DOHH2 (cell line): ENCODE measurements at regions not wholly inside any gene's neighbourhood (a gene's known extent, or its start where the extent isn't known, plus 50 kb on each side); places are given as distances from the start of the nearest gene placed in this dataset.

ENCODE experiments used
- H3F3A ChIP-seq: fragments of 200-600 bp; sonication (generic), shearing (Covaris generic); 2 replicates; pipeline ENCODE4 v1.6.0; 2016; ENCODE audit warnings: antibody characterized with exemption, mild to moderate bottlenecking; ENCODE audit not compliant: control insufficient read depth, insufficient read depth
- H3K27ac ChIP-seq: fragments of 200-600 bp; sonication (generic); 2 replicates; pipeline ENCODE4 v1.5.1; 2014; ENCODE audit warnings: low read depth, mild to moderate bottlenecking, low read length, moderate library complexity
- H3K27me3 ChIP-seq: fragments of 200-600 bp; sonication (generic); 2 replicates; pipeline ENCODE4 v1.6.1; 2014; ENCODE audit warnings: mild to moderate bottlenecking, low read length, mixed read lengths; ENCODE audit not compliant: control insufficient read depth
- H3K36me3 ChIP-seq: fragments of 200-600 bp; sonication (generic); 2 replicates; pipeline ENCODE4 v1.6.1; 2014; ENCODE audit warnings: mild to moderate bottlenecking, low read length, moderate library complexity, mixed read lengths; ENCODE audit not compliant: control insufficient read depth
- H3K4me1 ChIP-seq: fragments of 200-600 bp; sonication (generic); 2 replicates; pipeline ENCODE4 v1.6.1; 2014; ENCODE audit warnings: mild to moderate bottlenecking, low read length, mixed read lengths; ENCODE audit not compliant: control insufficient read depth
- H3K4me2 ChIP-seq: fragments of 200-600 bp; sonication (generic); 2 replicates; pipeline ENCODE4 v1.6.0; 2014; ENCODE audit warnings: mild to moderate bottlenecking, low read length, moderate library complexity
- H3K4me3 ChIP-seq: fragments of 200-600 bp; sonication (generic); 2 replicates; pipeline ENCODE4 v1.5.1; 2014; ENCODE audit warnings: mild to moderate bottlenecking, low read length, mixed read lengths
- H3K79me2 ChIP-seq: fragments of 200-600 bp; sonication (generic); 2 replicates; pipeline ENCODE4 v1.6.1; 2014; ENCODE audit warnings: mild to moderate bottlenecking, low read length, mixed read lengths; ENCODE audit not compliant: control insufficient read depth
- H3K9me2 ChIP-seq: fragments of 200-600 bp; sonication (generic); replicated peaks from 2 replicates; pipeline ENCODE4 v1.6.1; 2014; ENCODE audit warnings: mild to moderate bottlenecking, low read length, mixed read lengths; ENCODE audit not compliant: control insufficient read depth
- H3K9me3 ChIP-seq: fragments of 200-600 bp; sonication (generic); 2 replicates; pipeline ENCODE4 v1.6.1; 2014; ENCODE audit warnings: antibody characterized with exemption, low read length, mixed read lengths; ENCODE audit not compliant: control insufficient read depth, insufficient read depth
- H4K20me1 ChIP-seq: fragments of 200-600 bp; sonication (generic); 2 replicates; pipeline ENCODE4 v1.6.0; 2014; ENCODE audit warnings: low read depth, mild to moderate bottlenecking, antibody characterized with exemption, low read length, moderate library complexity; ENCODE audit not compliant: control insufficient read depth, insufficient read depth
- CTCF ChIP-seq: fragments of 200-600 bp; sonication (generic); IDR thresholded peaks from one replicate; pipeline ENCODE4 v1.5.1; 2014; ENCODE audit warnings: antibody characterized with exemption, mild to moderate bottlenecking, low read depth, low read length; ENCODE audit not compliant: poor library complexity, severe bottlenecking
- EZH2phosphoT487 ChIP-seq: fragments of 200-600 bp; sonication (generic); IDR thresholded peaks from 2 replicates; pipeline ENCODE4 v1.6.1; 2017; ENCODE audit warnings: borderline replicate concordance, mild to moderate bottlenecking, antibody characterized with exemption, low read length, moderate library complexity, mixed read lengths

- no peaks in the 10 kb centered on the region for H3F3A ChIP-seq
- TF ChIP-seq CTCF (no peak), EZH2phosphoT487 (no peak)
- H3K4me3 ChIP-seq, result no peak overlapping the region
- no peaks in the 10 kb centered on the region for H3K27me3 ChIP-seq
- H3K4me1 ChIP-seq, result no peaks in the 10 kb centered on the region
- H3K27ac ChIP-seq, result no peak overlapping the region
- H3K4me2 ChIP-seq, result no peak overlapping the region
- H3K9me2 ChIP-seq, result no peaks in the 10 kb centered on the region
- peaks cover 6% of the 10 kb centered on the region; the same call in 1 of the 2 replicates for H3K9me3 ChIP-seq
- no peaks in the 10 kb centered on the region for H3K36me3 ChIP-seq
- H3K79me2 ChIP-seq, result no peaks in the 10 kb centered on the region
- H4K20me1 ChIP-seq, result no peaks in the 10 kb centered on the region
These were observed 237.5 kb upstream of the SYT4 start for GRCh38 chr18:43514747-43515146.

GRCh38 chr18:43515481-43515880 is 238.2 kb upstream of the SYT4 start:
- TF ChIP-seq EZH2phosphoT487, result no peak
- H3K9me3 ChIP-seq, result peaks cover 6% of the 10 kb centered on the region; the same call in 1 of the 2 replicates

GRCh38 chr18:43524260-43524659 is 247.0 kb upstream of the SYT4 start:
- Histone ChIP-seq H3K9me2 (no peaks in the 10 kb centered on the region), H3K4me3 (no peak overlapping the region), H3K36me3 (no peaks in the 10 kb centered on the region), H3K4me2 (no peak overlapping the region), H3F3A (no peaks in the 10 kb centered on the region), H3K27ac (no peak overlapping the region), H3K79me2 (no peaks in the 10 kb centered on the region), H3K4me1 (no peaks in the 10 kb centered on the region), H3K9me3 (no peaks in the 10 kb centered on the region), H3K27me3 (no peaks in the 10 kb centered on the region), H4K20me1 (no peaks in the 10 kb centered on the region)
- TF ChIP-seq EZH2phosphoT487 (no peak), CTCF (no peak)

More at GRCh38 chr18:43515481-43515880, 238.2 kb upstream of the SYT4 start:
- Histone ChIP-seq H3K36me3 (no peaks in the 10 kb centered on the region), H3K4me1 (no peaks in the 10 kb centered on the region), H3K27me3 (no peaks in the 10 kb centered on the region), H3F3A (no peaks in the 10 kb centered on the region), H3K79me2 (no peaks in the 10 kb centered on the region), H3K27ac (no peak overlapping the region), H3K9me2 (no peaks in the 10 kb centered on the region), H4K20me1 (no peaks in the 10 kb centered on the region), H3K4me3 (no peak overlapping the region), H3K4me2 (no peak overlapping the region)

GRCh38 chr18:43525169-43525568 is 247.9 kb upstream of the SYT4 start:
- Histone ChIP-seq H3K9me3 (no peaks in the 10 kb centered on the region), H3K27me3 (no peaks in the 10 kb centered on the region), H3K4me2 (no peak overlapping the region), H3K4me3 (no peak overlapping the region), H3K9me2 (no peaks in the 10 kb centered on the region), H3K79me2 (no peaks in the 10 kb centered on the region), H4K20me1 (no peaks in the 10 kb centered on the region), H3F3A (no peaks in the 10 kb centered on the region), H3K36me3 (no peaks in the 10 kb centered on the region), H3K4me1 (no peaks in the 10 kb centered on the region), H3K27ac (no peak overlapping the region)
- TF ChIP-seq CTCF (no peak), EZH2phosphoT487 (no peak)
